ENCODE measurements at regions not wholly inside any gene's neighbourhood (a gene's known extent, or its start where the extent isn't known, plus 50 kb on each side); places are given as distances from the start of the nearest gene placed in this dataset.

DNA sequence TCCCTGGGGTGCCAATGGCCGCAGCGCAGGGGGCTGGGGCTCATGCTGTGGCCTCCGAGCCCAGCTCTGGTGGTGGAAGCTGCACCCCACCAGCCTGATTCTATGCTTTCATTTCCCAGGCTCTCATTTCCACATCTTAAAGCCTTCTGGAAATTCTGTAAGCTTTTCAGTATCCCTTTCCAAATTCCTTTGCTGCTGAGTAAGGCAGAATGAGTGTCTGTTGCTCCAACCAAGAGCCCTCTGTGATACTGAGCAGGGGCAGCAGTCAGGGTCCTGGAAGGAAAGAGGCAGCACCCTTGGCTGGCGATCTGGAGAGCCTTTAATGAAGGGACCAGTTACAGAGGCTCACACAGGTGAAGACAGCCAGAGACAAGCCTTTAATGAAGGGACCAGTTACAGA, 79.5 kb upstream of the FOXF1 start:
- no peak for DNase-seq (ENCODE audit: extremely low read depth, insufficient read length)
- TF ChIP-seq, protein P1, sequence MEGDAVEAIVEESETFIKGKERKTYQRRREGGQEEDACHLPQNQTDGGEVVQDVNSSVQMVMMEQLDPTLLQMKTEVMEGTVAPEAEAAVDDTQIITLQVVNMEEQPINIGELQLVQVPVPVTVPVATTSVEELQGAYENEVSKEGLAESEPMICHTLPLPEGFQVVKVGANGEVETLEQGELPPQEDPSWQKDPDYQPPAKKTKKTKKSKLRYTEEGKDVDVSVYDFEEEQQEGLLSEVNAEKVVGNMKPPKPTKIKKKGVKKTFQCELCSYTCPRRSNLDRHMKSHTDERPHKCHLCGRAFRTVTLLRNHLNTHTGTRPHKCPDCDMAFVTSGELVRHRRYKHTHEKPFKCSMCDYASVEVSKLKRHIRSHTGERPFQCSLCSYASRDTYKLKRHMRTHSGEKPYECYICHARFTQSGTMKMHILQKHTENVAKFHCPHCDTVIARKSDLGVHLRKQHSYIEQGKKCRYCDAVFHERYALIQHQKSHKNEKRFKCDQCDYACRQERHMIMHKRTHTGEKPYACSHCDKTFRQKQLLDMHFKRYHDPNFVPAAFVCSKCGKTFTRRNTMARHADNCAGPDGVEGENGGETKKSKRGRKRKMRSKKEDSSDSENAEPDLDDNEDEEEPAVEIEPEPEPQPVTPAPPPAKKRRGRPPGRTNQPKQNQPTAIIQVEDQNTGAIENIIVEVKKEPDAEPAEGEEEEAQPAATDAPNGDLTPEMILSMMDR (IDR thresholded peaks at IDR 0.05; ENCODE audit: insufficient read depth, low read length, poor library complexity, severe bottlenecking): no peak
- Histone ChIP-seq H3K27me3 (replicated peaks; ENCODE audit: control insufficient read depth, insufficient read depth, low read length) (no peaks in the 10 kb centered on the region; the same call in none of the 2 replicates), H3K36me3 (ENCODE audit: control insufficient read depth, insufficient read depth, low read length) (no peaks in the 10 kb centered on the region), H3K4me3 (replicated peaks; ENCODE audit: low read depth, low read length) (no peak overlapping the region)

- H3K36me3 ChIP-seq (ENCODE audit: control insufficient read depth, insufficient read depth, low read length): no peaks in the 10 kb centered on the region
- H3K27me3 ChIP-seq (replicated peaks; ENCODE audit: control insufficient read depth, insufficient read depth, low read length): no peaks in the 10 kb centered on the region; the same call in none of the 2 replicates
- TF ChIP-seq, protein P1 (IDR thresholded peaks at IDR 0.05; ENCODE audit: insufficient read depth, low read length, poor library complexity, severe bottlenecking): no peak
- no peak for DNase-seq (ENCODE audit: extremely low read depth, insufficient read length)
- no peak overlapping the region for H3K4me3 ChIP-seq (replicated peaks; ENCODE audit: low read depth, low read length)
Observed at GRCh38 chr16:86431540-86431939, 78.8 kb upstream of the FOXF1 start.

- H3K4me3 ChIP-seq (replicated peaks; ENCODE audit: low read depth, low read length): no peak overlapping the region
- no peak for DNase-seq (ENCODE audit: extremely low read depth, insufficient read length)
- no peaks in the 10 kb centered on the region; the same call in none of the 2 replicates for H3K27me3 ChIP-seq (replicated peaks; ENCODE audit: control insufficient read depth, insufficient read depth, low read length)
- no peaks in the 10 kb centered on the region for H3K36me3 ChIP-seq (ENCODE audit: control insufficient read depth, insufficient read depth, low read length)
- TF ChIP-seq, protein P1 (IDR thresholded peaks at IDR 0.05; ENCODE audit: insufficient read depth, low read length, poor library complexity, severe bottlenecking): no peak
Observed at GRCh38 chr16:86432048-86432447, 78.3 kb upstream of the FOXF1 start.

DNA sequence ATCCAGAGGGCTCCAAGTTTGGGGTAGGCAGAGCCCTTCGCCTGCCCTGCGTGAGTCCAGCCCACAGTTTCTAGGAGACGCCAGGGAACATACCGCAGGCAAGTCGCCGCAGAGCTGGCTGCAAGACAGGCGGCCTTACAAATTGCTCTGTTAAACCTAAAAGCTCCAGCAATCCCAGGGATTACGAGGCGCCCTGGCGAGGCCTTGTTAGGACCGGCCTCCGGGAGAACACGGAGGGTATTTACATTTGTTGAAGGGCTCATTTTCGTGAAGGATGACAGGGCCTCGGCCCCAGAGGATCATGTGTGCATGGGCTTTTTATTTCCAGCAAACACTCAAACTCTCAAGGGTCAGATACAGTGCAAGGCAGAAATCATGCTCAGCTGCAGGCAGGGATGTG, 77.6 kb upstream of the FOXF1 start:
- no peaks in the 10 kb centered on the region; the same call in none of the 2 replicates for H3K27me3 ChIP-seq (replicated peaks; ENCODE audit: control insufficient read depth, insufficient read depth, low read length)
- TF ChIP-seq, protein P1 (IDR thresholded peaks at IDR 0.05; ENCODE audit: insufficient read depth, low read length, poor library complexity, severe bottlenecking): no peak
- H3K4me3 ChIP-seq (replicated peaks; ENCODE audit: low read depth, low read length): no peak overlapping the region
- DNase-seq (ENCODE audit: extremely low read depth, insufficient read length): no peak
- H3K36me3 ChIP-seq (ENCODE audit: control insufficient read depth, insufficient read depth, low read length): no peaks in the 10 kb centered on the region

GRCh38 chr16:86436466-86437185, 73.7 kb upstream of the FOXF1 start:
- H3K4me3 ChIP-seq (replicated peaks; ENCODE audit: low read depth, low read length): no peak overlapping the region
- TF ChIP-seq, protein P1 (IDR thresholded peaks at IDR 0.05; ENCODE audit: insufficient read depth, low read length, poor library complexity, severe bottlenecking): no peak
- no peaks in the 10 kb centered on the region for H3K36me3 ChIP-seq (ENCODE audit: control insufficient read depth, insufficient read depth, low read length)
- DNase-seq (ENCODE audit: extremely low read depth, insufficient read length): no peak
- no peaks in the 10 kb centered on the region; the same call in none of the 2 replicates for H3K27me3 ChIP-seq (replicated peaks; ENCODE audit: control insufficient read depth, insufficient read depth, low read length)

Measured in GM06990 (cell line).